GM12878 (cell line): ENCODE measurements at regions not wholly inside any gene's neighbourhood (a gene's known extent, or its start where the extent isn't known, plus 50 kb on each side); places are given as distances from the start of the nearest gene placed in this dataset.

Source experiments
- ATAC-seq: fragments of 200-7000 bp; cut with Tn5 transposase; 3 replicates; pipeline ENCODE4 v1.9.1; 2020; ENCODE audit warnings: mild to moderate bottlenecking, moderate library complexity
- BruUV-seq: library from RNA; stranded (reverse); fragments of 400-500 nt; replicated peaks from 2 replicates; lab custom pipeline; 2021; lab: Mats Ljungman, UMichigan
- CTCF ChIA-PET: fragments of 300-600 bp; sonication (Branson Sonifier 250); formaldehyde crosslinking; extraction: SDS; loops from one replicate; lab custom pipeline; 2021; ENCODE audit warnings: inconsistent platforms; lab: Yijun Ruan, JAX
- POLR2A ChIA-PET: fragments of 350-600 bp; formaldehyde crosslinking; extraction: SDS; loops from one replicate; lab custom pipeline; 2021; ENCODE audit warnings: inconsistent platforms; lab: Charles Lee
- RAD21 ChIA-PET: fragments of 300-600 bp; sonication (Branson Sonifier 250); formaldehyde crosslinking; loops from one replicate; lab custom pipeline; 2023; ENCODE audit warnings: antibody characterized with exemption; ENCODE audit not compliant: unreplicated experiment; lab: Charles Lee
- SMC1A ChIA-PET: fragments of 300-600 bp; sonication (Branson Sonifier 250); formaldehyde crosslinking; loops from one replicate; lab custom pipeline; 2023; ENCODE audit not compliant: unreplicated experiment, uncharacterized antibody; lab: Charles Lee
- DNase-seq: peaks from one replicate; pipeline ENCODE4 v3.0.0-alpha.2; 2011; ENCODE audit warnings: low read depth, low spot score
- FAIRE-seq: peaks from 3 replicates; lab custom pipeline; 2011; peaks lifted over from hg19 to GRCh38; lab: Jason Lieb, UNC
- H2AFZ ChIP-seq: 2 replicates; pipeline ENCODE4 v1.6.0; 2011; ENCODE audit warnings: low read depth, low read length, control low read depth; ENCODE audit not compliant: control insufficient read depth
- H3K27ac ChIP-seq: 2 replicates; pipeline ENCODE4 v1.5.1; 2011; ENCODE audit warnings: control low read depth; ENCODE audit not compliant: control insufficient read depth, insufficient read depth
- H3K27me3 ChIP-seq, 2 experiments: replicated peaks in 1 of 2; 2 replicates each; pipeline versions ENCODE4 v1.6.0 to v1.6.1; 2011; ENCODE audit warnings: low read length in 1 of 2; ENCODE audit not compliant: control insufficient read depth in 2 of 2, insufficient read depth in 2 of 2
- H3K36me3 ChIP-seq, 2 experiments: 2 replicates each; pipeline ENCODE4 v1.5.1; 2011; ENCODE audit warnings: low read length in 1 of 2; ENCODE audit not compliant: control insufficient read depth in 2 of 2, insufficient read depth in 2 of 2
- H3K4me1 ChIP-seq: 2 replicates; pipeline ENCODE4 v1.6.1; 2011; ENCODE audit warnings: mild to moderate bottlenecking, low read length, moderate library complexity, mixed read lengths; ENCODE audit not compliant: control insufficient read depth, insufficient read depth
- H3K4me2 ChIP-seq: 2 replicates; pipeline ENCODE4 v1.6.0; 2011; ENCODE audit warnings: control low read depth; ENCODE audit not compliant: control insufficient read depth, insufficient read depth
- H3K4me3 ChIP-seq: fragments of 200-600 bp; sonication (generic); 2 replicates; pipeline ENCODE4 v1.5.1; 2016
- H3K79me2 ChIP-seq: 2 replicates; pipeline ENCODE4 v1.6.0; 2011; ENCODE audit warnings: low read length; ENCODE audit not compliant: control insufficient read depth, insufficient read depth
- H3K9ac ChIP-seq: 2 replicates; pipeline ENCODE4 v1.8.0; 2011; ENCODE audit warnings: low read length, control low read depth, mixed read lengths; ENCODE audit not compliant: control insufficient read depth, insufficient read depth
- H3K9me3 ChIP-seq: replicated peaks from 3 replicates; pipeline ENCODE4 v1.5.1; 2011; ENCODE audit warnings: mild to moderate bottlenecking, low read length; ENCODE audit not compliant: control insufficient read depth, insufficient read depth
- H4K20me1 ChIP-seq: 2 replicates; pipeline ENCODE4 v1.6.0; 2011; ENCODE audit not compliant: control insufficient read depth, insufficient read depth
- FOXM1 ChIP-seq: IDR thresholded peaks from 2 replicates; pipeline ENCODE4 v1.6.1; 2012; ENCODE audit warnings: low read depth, mild to moderate bottlenecking, inconsistent platforms, low read length, moderate library complexity
- HDAC6 ChIP-seq: fragments of 200-600 bp; sonication (generic); IDR thresholded peaks from one replicate; pipeline ENCODE4 v1.8.0; 2017; ENCODE audit warnings: antibody characterized with exemption; ENCODE audit not compliant: unreplicated experiment
- MAX ChIP-seq: IDR thresholded peaks from 2 replicates; pipeline ENCODE4 v1.6.1; 2012; ENCODE audit warnings: low read depth, low read length, improper control_type of control experiment
- POLR2AphosphoS5 ChIP-seq: IDR thresholded peaks from 2 replicates; pipeline ENCODE4 v1.6.1; 2011; ENCODE audit warnings: mild to moderate bottlenecking, low read length, inconsistent platforms
- PRDM15 ChIP-seq: fragments of 450-650 bp; formaldehyde crosslinking; IDR thresholded peaks from 2 replicates; pipeline ENCODE4 v1.4.0; 2020; ENCODE audit warnings: mild to moderate bottlenecking, moderate library complexity
- RELB ChIP-seq: fragments of 450-650 bp; IDR thresholded peaks from 2 replicates; pipeline ENCODE4 v1.6.1; 2017; ENCODE audit warnings: low read depth, mild to moderate bottlenecking, moderate library complexity
- SIN3A ChIP-seq: IDR thresholded peaks from 2 replicates; pipeline ENCODE4 v1.6.1; 2012; ENCODE audit warnings: low read depth, low read length, improper control_type of control experiment
- SUZ12 ChIP-seq: fragments of 200-600 bp; sonication (generic); IDR thresholded peaks from one replicate; pipeline ENCODE4 v1.6.1; 2018; ENCODE audit warnings: antibody characterized with exemption, mild to moderate bottlenecking; ENCODE audit not compliant: unreplicated experiment
- ZBTB4 ChIP-seq: fragments of 450-650 bp; formaldehyde crosslinking; IDR thresholded peaks from 2 replicates; pipeline ENCODE4 v1.4.0; 2022; ENCODE audit warnings: mild to moderate bottlenecking, moderate library complexity
- ZNF622 ChIP-seq: fragments of 450-650 bp; IDR thresholded peaks from 2 replicates; pipeline ENCODE4 v1.6.1; 2017; ENCODE audit warnings: mild to moderate bottlenecking, inconsistent platforms
- WGBS: methylation state at CpG from one replicate; pipeline ENCODE4 v1.1.6; 2016; ENCODE audit warnings: low lambda C conversion rate; ENCODE audit not compliant: insufficient replicate concordance, insufficient coverage; ENCODE audit errors: missing lambda C conversion rate; 5-methylcytosine and 5-hydroxymethylcytosine counted together
- in situ Hi-C: fragments of 300-500 bp; cut with MboI; formaldehyde crosslinking; loops from 9 replicates; pipeline ENCODE4 v1.14.3; 2018; ENCODE audit warnings: mixed read lengths
- intact Hi-C: fragments of 100-400 bp; cut with micrococcal nuclease; formaldehyde crosslinking; loops from one replicate; pipeline ENCODE4 v1.14.2; 2022; ENCODE audit not compliant: unreplicated experiment

- TF ChIP-seq PRDM15 (CRISPR knock-in tag): no peak
- no peak for TF ChIP-seq POLR2AphosphoS5
Measured at GRCh38 chr4:185966997-185967775, 101.8 kb upstream of the TLR3 start (continued).

GRCh38 chr4:185969657-185970056, 99.3 kb upstream of the TLR3 start:
- in situ Hi-C loops (no loop called here), intact Hi-C loops (no loop called here)
- FAIRE-seq: no peak
- Histone ChIP-seq H3K4me1 (no peaks in the 10 kb centered on the region), H3K9ac (no peak overlapping the region), H3K27ac (no peak overlapping the region), H3K79me2 (no peaks in the 10 kb centered on the region), H3K4me2 (no peak overlapping the region), H3K27me3 (no peaks in the 10 kb centered on the region), H3K36me3 (no peaks in the 10 kb centered on the region), H3K9me3 (no peaks in the 10 kb centered on the region), H3K4me3 (no peak overlapping the region), H4K20me1 (no peaks in the 10 kb centered on the region), H2AFZ (no peak overlapping the region)
- WGBS: 71% methylated on average over 1 of the region's 1 CpG
- ChIA-PET POLR2A (no interaction called here), RAD21 (no interaction called here), CTCF (no interaction called here), SMC1A (interaction anchor here (0.8 kb wide), 1 partner anchor 10 kb away, joined by 3 read pairs; no protein-coding TSS in a partner anchor)
- BruUV-seq: no TSS peak
- no peak for ATAC-seq
- no peak for DNase-seq
- no peak for TF ChIP-seq MAX
- no peak for TF ChIP-seq ZNF622
- TF ChIP-seq HDAC6: no peak
- TF ChIP-seq SUZ12: no peak
- no peak for TF ChIP-seq RELB
- TF ChIP-seq ZBTB4: no peak
- no peak for TF ChIP-seq FOXM1
- no peak for TF ChIP-seq SIN3A
